AG04450 (cell line): ENCODE measurements at regions not wholly inside any gene's neighbourhood (a gene's known extent, or its start where the extent isn't known, plus 50 kb on each side); places are given as distances from the start of the nearest gene placed in this dataset.

ENCODE experiments used
- CTCF ChIA-PET: fragments of 300-600, 350-600 bp; formaldehyde crosslinking; extraction: SDS; loops from one replicate; lab custom pipeline; 2022; ENCODE audit warnings: antibody characterized with exemption, inconsistent platforms; lab: Charles Lee
- POLR2A ChIA-PET: fragments of 350-600 bp; formaldehyde crosslinking; extraction: SDS; loops from one replicate; lab custom pipeline; 2021; ENCODE audit warnings: antibody characterized with exemption, inconsistent platforms; lab: Yijun Ruan, JAX
- DNase-seq: peaks from one replicate; pipeline ENCODE4 v3.0.0-alpha.2; 2011; ENCODE audit warnings: low read depth, low spot score
- H3K27ac ChIP-seq: one replicate; pipeline ENCODE4 v1.5.1; 2012; ENCODE audit warnings: low read depth, low read length, control low read depth
- H3K27me3 ChIP-seq: one replicate; pipeline ENCODE4 v1.6.0; 2012; ENCODE audit warnings: low read length; ENCODE audit not compliant: control insufficient read depth, insufficient read depth
- H3K4me3 ChIP-seq: 2 replicates; pipeline ENCODE4 v1.5.1; 2011; ENCODE audit warnings: mild to moderate bottlenecking, low read depth, low read length, control low read depth
- H3K9me3 ChIP-seq: 2 replicates; pipeline ENCODE4 v1.5.1; 2012; ENCODE audit warnings: low read length; ENCODE audit not compliant: control insufficient read depth, insufficient read depth
- TF ChIP-seq, protein P1 (sequence below): IDR thresholded peaks from 2 replicates; pipeline ENCODE4 v1.5.1; 2011; ENCODE audit warnings: low read depth, low read length, control low read depth, inconsistent platforms

DNA sequence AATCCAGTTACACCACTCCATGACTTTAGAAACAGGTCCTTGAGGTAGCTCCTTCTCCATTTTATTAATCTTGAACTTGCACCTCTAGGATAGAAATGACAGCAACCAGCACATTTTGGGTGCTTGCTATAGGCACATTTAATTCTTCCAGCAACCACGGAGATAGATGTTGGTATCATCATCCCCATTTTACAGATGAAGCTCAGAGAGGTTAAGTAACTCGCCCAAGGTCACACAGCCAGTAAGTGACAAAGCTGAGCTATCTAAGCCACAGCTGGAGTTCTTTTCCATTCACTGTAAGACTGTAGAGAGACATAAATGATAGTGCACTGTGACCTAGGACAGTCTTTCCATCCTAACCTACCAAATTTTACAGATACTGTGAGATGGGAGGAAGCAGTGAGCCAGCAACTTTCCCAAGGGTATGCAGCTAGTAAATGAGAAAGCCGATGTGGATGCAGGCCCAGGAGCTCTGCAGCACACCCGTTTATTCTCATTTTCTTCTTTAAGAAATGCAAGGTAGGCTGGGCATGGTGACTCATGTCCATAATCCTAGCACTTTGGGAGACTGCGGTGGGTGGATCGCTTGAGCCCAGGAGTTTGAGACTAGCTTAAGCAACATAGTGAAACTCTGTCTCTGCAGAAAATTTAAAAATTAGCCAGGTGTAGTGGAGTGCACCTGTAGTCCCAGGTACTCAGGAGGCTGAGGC, 103.2 kb downstream of the TBX5 start:
- no peak overlapping the region for H3K27ac ChIP-seq
- TF ChIP-seq, protein P1, sequence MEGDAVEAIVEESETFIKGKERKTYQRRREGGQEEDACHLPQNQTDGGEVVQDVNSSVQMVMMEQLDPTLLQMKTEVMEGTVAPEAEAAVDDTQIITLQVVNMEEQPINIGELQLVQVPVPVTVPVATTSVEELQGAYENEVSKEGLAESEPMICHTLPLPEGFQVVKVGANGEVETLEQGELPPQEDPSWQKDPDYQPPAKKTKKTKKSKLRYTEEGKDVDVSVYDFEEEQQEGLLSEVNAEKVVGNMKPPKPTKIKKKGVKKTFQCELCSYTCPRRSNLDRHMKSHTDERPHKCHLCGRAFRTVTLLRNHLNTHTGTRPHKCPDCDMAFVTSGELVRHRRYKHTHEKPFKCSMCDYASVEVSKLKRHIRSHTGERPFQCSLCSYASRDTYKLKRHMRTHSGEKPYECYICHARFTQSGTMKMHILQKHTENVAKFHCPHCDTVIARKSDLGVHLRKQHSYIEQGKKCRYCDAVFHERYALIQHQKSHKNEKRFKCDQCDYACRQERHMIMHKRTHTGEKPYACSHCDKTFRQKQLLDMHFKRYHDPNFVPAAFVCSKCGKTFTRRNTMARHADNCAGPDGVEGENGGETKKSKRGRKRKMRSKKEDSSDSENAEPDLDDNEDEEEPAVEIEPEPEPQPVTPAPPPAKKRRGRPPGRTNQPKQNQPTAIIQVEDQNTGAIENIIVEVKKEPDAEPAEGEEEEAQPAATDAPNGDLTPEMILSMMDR, result no peak
- H3K27me3 ChIP-seq, result peaks cover 2% of the 10 kb centered on the region
- ChIA-PET POLR2A (no interaction called here), CTCF (interaction anchor here (1.1 kb wide), 1 partner anchor 19 kb away, joined by 3 read pairs; no protein-coding TSS in a partner anchor)
- H3K9me3 ChIP-seq, result no peaks in the 10 kb centered on the region
- no peak for DNase-seq
- no peak overlapping the region for H3K4me3 ChIP-seq

DNA sequence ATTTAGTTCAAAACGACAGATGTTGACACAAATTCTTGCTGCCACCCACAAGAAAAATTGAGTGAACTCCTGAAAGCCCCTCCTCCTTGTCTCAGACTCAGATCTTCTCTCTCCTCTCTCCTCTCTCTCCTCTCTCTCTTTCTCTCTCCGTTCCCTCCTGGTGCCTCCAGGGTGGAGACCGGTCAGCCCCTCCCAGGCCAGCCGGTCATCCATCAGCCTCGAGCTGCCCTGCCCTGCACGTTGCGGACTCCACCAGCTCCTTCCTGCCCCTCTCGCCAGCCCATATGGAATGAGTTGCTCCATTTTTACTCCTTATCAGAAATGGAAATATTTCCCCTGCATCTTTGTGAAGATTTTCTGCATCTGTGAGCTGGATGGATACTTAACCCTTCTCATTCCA, 103.8 kb downstream of the TBX5 start:
- TF ChIP-seq, protein P1, result no peak
- peaks cover 2% of the 10 kb centered on the region for H3K27me3 ChIP-seq
- ChIA-PET POLR2A (no interaction called here), CTCF (interaction anchor here (1.1 kb wide), 1 partner anchor 18 kb away, joined by 3 read pairs; no protein-coding TSS in a partner anchor)
- H3K9me3 ChIP-seq, result no peaks in the 10 kb centered on the region
- no peak for DNase-seq
- no peak overlapping the region for H3K27ac ChIP-seq
- H3K4me3 ChIP-seq, result no peak overlapping the region

DNA sequence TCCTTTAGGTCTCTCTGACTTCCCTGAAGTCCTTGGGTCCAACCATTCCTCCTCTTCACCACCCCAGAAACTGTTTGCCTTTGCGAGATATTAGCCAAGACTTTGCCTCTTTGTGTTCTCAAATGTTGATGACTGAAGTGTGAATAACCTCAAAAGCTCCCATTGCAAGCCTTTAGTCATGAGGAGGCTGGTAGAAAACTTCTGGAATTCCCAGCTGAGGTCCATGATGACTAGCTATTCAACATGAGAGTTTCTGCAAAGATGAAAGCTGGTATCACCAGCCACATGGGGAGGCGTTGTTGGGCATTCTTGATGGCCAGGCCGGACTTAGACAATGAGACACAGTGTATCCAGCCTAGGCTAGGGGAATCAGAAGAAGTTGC, 111.7 kb downstream of the TBX5 start:
- no peaks in the 10 kb centered on the region; the same call in 1 of the 2 replicates for H3K9me3 ChIP-seq
- H3K27me3 ChIP-seq, result peaks cover 7% of the 10 kb centered on the region
- CTCF ChIA-PET, result no interaction called here
- no peak overlapping the region for H3K4me3 ChIP-seq
- POLR2A ChIA-PET, result no interaction called here
- no peak overlapping the region for H3K27ac ChIP-seq
- TF ChIP-seq, protein P1, result no peak
- no peak for DNase-seq

DNA sequence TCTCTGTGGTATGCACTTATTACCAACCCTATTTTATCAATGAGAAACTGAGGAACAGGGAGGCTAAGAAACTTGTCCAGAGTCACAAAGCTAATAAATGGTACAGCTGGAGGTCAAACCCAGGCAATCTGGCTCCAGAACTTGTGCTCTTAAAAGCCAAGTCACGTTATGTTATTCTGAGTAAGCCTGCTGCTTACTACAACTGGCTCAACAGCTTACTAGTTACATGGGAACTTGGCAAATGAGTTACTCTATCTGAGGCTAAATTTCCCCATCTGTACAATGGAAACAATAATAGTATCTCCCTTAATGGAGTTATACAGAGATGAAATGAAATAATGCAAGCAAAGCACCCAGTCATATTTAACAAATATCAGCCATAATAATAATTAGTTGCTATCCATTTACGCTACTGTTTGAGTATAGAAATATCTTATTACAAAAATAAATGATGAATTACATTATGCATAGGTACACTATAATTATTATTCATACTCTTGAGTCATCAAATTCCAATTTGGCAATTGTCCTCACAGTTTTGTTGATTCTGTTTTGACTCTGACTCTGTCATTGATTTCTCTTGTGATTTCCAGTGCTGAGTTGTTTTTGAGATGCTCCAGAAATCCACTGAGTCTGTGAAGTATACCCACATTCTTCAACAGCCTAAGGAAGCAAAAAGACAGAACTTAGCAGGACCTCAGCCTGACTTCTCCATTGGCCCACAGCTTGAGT, 112.2 kb downstream of the TBX5 start:
- TF ChIP-seq, protein P1, result no peak
- Histone ChIP-seq H3K27me3 (peaks cover 7% of the 10 kb centered on the region), H3K9me3 (no peaks in the 10 kb centered on the region; the same call in 1 of the 2 replicates), H3K4me3 (no peak overlapping the region), H3K27ac (no peak overlapping the region)
- DNase-seq, result no peak
- ChIA-PET CTCF (no interaction called here), POLR2A (no interaction called here)

DNA sequence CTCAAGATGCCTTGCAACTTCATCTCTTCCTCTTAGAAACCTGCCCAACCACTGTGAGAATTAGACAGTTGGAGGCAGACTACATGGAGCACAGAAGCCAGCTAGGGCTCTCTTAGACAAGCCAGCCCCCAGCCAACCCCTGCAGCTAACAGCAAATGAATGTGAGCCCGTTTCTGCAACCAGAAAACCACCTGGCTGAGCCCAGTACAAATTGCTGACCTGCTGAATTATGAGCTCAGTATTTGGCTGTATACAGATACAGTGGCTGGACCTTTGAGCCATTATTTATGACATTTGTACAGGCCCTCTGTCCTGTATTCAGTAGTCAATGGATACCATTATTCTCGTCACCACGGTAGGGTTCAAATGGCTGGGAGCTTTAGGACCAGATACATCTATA, 112.9 kb downstream of the TBX5 start:
- TF ChIP-seq, protein P1, result no peak
- POLR2A ChIA-PET, result no interaction called here
- CTCF ChIA-PET, result no interaction called here

More for the DNA sequence above, 112.9 kb downstream of the TBX5 start:
- Histone ChIP-seq H3K27ac (no peak overlapping the region), H3K4me3 (no peak overlapping the region), H3K9me3 (no peaks in the 10 kb centered on the region; the same call in 1 of the 2 replicates), H3K27me3 (peaks cover 7% of the 10 kb centered on the region)
- DNase-seq, result no peak
